GM21717 (cell line): ENCODE measurements at regions not wholly inside any gene's neighbourhood (a gene's known extent, or its start where the extent isn't known, plus 50 kb on each side); places are given as distances from the start of the nearest gene placed in this dataset.
A peak's percentile ranks its signal among the peaks of the same experiment; 100 is the strongest.

ENCODE experiments used
- ATAC-seq: cut with Tn5 transposase; IDR thresholded peaks from one replicate; pipeline ENCODE4 v1.9.1; 2021; ENCODE audit warnings: mild to moderate bottlenecking, moderate library complexity; ENCODE audit not compliant: unreplicated experiment

DNA sequence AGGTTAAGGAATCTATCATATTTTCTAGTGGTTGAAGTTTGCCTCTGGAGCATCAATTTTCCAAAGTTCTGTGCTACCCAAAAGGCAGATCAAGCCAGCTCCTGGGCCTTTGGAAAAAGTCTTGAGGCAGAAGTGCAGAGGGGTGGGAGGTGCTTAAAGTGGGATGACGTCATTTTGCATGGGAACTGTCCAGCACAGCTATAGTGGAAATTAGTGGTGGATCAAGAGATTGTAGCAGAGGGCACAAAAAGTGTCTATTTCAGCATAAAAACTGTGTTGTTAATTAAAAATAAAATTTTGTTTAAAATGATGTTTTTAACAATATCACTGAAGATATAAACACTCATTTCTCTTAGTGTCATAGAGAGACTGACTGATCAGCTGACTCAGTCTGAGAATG, 221.9 kb downstream of the LRRN1 start:
- ATAC-seq = no peak

DNA sequence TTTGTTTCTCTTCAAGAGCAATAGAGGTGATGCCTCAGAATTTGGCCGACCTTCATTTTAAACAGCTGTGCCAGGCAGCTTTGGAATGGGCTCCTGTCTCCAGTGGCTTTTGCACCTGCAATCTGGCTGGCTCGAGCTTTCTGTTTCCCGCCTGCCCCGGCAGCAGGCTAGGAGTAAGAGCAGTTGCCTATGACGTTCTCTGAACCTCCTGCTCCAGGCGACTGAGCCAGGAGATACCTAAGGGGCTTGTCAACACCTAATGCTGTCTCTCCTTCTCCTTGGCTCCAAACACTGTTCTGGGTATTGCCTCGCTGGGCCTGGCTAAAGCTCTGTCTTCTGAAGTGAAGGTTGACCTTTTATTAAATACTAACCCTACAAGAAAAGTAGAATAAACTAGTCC, 229.9 kb downstream of the LRRN1 start:
- no peak for ATAC-seq

DNA sequence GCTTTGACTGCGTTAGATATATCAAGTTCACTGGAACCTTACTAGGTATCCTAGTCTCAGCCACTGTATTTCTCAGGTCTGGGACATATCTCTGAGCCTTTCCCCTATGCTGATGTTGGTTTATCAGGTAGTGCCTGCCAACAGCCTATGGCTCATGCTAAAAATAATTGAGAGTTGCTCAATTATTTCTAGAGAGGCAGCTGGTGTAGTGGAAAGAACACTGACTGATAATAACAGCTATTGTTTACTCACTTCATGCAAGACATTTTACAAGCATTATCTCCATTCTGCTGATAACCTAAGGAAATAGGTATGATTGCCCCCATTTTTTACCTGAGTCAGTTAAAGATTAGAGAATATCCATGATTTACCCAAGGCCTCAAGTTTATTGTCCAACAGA, 231.4 kb downstream of the LRRN1 start:
- ATAC-seq = no peak

DNA sequence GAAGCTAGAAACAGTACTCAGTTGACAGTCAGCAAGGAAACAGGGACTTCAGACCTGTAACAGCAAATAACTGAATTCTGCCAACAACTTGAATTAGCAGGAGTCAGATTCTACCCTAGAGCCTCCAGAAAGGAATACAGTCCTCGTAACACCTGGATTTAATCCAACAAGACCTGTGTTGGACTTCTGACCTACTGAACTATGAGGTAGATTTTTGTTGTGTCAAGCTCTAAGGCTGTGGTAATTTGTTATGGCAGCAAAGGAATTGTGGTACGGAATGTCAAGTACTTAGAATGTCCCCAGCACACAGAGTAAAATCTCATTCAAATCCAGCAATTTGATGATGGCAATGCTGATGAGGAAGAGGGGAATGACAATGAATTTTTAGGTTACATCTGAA, 234.1 kb downstream of the LRRN1 start:
- no peak for ATAC-seq

DNA sequence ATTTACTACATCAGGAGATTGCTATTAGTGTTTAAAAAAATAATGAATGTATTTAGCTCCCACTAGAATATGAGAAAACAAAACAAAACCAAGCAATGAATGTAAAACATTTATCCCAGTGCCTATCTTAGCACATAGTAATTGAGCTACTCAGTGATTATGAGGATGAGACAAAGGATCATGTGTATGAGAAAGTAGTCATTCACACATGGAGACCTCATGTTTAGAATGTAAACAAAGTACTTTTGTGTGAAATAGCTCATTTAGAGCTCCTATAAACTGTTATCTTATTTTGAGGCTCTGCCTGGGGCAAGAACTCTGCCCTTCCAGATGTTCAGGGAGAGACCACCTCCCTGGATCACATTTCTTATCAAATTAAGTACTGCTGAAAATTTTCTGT, 236.8 kb downstream of the LRRN1 start:
- ATAC-seq = no peak

DNA sequence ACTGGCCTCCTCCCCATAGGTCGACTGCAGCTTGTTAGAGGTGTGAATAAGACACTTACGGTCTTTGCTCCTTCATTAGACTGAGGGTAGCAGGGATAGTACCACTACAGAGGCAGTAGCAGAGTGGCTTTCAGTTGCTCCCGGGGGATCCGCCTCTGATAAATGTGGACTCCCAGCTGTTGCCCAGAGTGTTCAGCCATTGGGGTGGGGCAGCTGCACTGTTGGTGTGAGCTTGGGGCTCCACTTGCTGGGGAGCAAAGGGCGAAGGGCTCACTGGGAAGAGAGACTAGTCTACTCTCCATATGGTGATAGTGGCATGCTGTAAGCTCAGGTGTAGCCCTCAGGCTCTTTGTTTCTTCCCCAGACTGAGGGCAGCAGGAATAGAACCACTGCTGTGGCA, 239.1 kb downstream of the LRRN1 start:
- ATAC-seq = no peak

DNA sequence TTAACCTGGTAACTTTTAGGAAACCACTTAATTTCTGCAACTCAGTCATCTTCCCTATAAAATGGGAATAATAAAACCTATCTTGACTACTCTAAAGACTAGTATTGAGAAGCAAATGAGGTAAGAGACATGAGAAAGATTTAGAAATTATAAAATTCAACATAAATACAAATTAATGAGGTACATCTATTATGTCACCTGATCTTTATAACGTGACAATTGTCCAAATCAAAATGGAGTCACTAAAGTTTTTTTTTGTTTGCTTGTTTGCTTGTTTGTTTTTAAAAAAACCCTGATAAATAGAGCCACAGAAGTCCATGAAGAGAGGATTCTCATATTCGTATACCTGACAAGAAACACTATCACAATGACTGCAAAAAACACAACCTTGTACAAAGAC, 242.8 kb downstream of the LRRN1 start:
- ATAC-seq = no peak

DNA sequence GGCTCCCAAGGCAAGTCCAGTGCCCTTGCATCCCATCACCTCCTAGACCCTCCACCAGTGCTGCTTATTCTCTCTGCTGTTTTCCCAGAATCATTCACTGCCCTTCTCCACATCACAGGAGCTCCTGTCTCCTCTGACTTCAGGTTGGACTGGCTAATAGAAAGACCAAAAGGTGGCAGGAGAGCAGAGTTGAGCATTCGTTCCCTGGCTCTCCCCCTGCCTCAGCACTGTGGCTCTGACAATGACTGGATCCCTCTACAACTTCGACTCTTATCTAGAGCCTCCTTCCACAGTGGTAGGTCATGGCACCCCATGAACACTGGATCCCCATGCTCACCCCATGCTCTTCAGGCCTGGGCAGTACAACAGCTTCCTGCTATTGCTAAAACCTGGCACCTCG, 243.6 kb downstream of the LRRN1 start:
- no peak for ATAC-seq

DNA sequence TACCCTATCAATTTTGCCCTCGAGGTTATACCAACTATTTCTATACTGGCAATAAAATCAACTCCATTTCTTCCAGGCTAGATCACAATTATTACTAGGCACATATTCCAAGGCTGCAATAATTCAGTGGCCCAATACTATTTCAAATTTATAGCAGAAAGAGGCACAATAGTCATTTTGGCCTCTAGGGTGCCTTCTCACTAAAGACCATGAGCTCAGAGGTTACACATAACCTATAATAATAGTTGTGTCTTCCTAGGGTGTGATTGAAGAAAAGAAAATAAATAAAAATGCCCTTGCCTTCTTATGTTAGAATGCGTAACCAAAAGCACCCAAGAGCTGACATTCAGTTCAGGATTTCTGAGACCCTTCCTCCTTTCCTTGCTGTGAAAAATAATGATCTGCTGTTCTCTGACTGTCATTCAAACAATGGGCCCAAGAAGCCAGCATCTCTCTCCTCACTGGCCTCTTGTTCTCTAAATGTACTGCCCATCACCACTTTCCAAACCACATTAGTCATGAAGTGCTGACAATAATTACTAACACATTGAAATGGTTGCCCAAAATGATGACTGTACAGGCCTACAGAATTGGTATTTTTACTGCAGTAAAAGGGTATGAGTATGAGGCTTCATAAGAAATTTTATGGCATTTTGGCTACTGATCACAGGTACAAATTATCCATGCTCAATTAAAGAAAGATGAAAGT, 244.8 kb downstream of the LRRN1 start:
- ATAC-seq = no peak

DNA sequence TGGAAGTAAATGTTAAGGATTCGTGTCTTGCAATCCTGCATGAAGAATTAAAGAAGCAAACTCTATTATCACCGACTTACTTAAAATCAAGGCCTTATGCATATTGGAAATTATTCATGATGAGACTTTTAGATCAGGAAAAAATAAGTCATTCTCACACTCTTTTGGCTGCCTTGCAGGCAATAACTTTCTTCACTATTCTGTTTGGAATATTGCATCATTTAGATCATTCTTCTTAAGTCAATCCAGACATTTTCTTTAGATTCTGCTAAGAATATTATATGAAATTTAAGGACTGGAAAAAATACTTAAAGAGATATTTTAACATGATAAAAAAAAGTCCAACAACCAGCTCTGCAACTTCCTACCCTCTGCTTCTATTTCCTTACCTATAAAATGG, 245.4 kb downstream of the LRRN1 start:
- ATAC-seq = no peak

DNA sequence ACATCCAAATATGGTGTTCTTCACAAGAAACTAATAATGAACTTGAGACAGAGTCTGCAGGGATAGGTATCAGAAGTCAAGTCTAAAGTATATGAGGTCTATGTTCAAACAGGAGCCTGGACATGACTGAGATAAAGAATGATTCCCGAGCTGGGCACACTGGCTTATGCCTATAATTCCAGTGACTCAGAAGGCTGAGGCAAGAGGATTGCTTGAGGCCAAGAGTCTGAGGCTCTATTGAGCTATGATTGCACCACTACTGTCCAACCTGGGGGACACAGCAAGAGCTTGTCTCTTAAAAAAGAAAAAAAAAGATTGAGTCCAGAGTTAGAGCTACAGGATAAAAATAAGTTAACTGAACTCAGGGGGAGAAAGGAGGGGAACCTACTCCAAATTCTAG, 246.5 kb downstream of the LRRN1 start:
- ATAC-seq = no peak

DNA sequence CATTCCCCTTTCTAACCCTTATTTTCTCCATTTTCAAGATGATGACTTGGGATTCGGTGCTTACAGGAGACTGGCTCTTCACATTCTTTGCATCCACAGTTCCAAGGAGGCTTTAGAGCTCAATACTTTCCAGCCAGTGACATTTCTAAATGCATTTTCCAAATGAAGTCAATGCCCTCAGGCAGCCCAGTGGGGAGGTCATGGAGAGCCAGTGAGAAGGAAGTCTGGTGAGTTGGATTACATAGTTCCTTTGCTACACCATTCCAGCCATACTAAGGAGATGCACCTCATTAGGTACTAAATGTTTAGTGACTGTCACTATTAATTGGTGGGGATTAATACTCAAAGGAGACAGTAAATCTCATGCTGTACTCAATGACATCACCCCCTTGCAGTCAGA, 248.1 kb downstream of the LRRN1 start:
- ATAC-seq = no peak

DNA sequence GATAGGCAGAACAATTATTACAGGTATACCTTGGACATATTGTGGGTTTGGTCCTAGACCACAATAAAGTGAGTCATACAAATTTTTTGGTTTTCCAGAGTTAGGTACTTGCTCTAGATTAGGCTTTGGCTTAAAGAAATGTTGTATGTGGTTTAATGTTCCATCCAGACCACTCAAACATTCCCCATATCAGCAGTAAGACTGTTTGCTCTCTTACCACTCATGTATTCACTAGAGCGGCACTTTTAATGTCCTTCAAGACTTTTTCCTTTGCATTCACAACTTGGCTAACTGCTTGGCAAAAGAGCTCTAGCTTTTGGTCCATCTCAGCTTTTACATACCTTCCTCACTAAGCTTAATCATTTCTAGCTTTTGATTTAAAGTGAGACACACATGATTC, 250.5 kb upstream of the SETMAR start:
- ATAC-seq = no peak

DNA sequence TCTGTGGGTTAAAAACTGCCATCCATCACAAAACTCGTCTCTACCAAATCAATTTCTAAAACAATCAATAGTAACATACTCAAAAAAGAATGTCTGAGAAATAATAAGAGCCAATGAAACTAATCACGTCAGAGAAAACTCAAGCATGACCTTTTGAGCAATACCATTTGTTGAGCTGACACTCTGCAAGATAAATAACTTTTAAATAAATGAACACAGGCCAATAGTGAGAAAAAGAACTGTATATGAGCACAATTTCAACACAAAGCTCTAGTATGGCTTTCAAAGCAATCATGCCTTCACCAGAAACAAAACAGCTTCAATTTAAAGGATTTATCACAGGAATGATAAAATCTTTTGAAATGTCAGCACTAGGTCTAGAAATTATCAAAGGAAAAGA, 249.2 kb upstream of the SETMAR start:
- no peak for ATAC-seq

DNA sequence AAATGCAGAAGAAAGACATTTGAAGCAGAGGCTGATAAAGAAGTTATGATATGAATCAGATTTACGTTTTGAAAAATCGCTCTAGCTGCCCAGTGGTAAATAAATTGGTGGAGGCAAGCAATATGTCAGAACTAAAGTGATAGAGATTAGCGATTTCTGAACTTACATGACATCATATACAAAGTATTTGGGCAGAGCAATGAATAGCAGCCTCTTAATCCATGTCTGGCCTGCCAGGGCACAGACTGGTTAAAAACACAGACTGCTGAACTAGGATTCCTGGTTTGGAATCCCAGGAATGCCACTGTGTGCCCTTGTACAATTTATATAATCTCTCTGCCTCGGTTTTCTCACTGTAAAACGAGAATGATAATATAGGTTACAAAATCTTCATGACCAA, 243.1 kb upstream of the SETMAR start:
- no peak for ATAC-seq

DNA sequence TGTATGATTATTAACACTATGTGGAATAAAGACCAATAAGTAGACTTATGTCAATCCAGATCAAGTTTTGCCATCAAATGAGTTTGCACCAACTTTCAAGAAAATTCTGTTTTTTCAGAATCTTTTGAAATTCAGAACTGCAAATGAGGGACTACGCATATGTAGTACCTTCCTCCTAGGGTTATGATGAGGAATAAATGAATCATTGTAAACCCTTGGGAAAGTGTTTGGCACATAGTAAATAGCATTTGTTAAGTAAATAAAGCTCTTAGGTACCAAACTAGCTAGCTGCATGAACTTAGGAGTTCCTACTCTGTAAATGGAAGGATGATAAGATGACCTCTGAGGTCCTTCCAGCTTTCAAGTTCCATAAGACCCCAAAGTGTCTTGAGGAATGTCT, 242.6 kb upstream of the SETMAR start:
- ATAC-seq = no peak

DNA sequence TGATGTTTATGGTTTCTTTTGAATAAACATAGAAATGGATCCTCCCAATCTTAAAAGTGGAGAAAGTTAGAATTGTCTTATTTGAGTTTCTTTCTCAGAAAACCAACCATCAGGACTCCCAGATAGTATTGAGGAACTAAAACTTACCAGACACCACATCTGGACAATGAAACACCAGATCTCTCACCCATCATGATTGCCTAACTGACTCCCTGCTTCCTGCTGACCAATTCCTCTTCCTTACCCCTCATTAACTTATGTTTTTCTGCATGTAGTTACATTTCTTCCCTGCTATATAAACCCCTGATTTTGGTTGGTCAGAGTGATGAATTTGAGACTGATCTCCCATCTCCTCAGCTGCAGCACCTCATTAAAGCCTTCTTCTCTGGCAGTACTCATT, 242.0 kb upstream of the SETMAR start:
- no peak for ATAC-seq

DNA sequence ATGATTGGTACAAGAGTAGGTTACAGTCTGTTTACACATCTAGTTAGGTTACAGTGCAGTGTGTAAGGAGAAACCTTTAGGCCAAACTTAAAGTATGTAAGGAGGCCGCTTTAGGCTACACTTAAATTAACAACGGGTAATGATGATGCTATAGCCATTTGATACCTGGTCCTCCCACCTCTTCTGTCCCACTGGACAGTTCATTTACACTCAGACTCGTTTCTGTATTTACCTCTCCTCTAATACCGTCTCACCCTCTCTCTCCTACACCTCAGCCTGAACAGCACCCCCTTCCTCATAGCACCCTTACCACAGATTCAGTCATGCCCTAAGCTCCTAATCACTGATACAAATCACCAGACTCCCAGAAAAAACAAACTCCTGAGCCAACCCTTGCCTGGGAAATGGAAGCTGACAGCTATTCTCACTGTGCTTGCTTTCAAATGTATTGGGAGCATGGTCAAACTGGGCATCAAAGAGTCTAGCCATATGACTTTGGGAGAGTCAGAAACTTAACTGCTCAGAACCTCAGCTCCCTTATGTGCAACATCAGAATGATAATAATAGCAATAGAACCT, 241.3 kb upstream of the SETMAR start:
- ATAC-seq = no peak

DNA sequence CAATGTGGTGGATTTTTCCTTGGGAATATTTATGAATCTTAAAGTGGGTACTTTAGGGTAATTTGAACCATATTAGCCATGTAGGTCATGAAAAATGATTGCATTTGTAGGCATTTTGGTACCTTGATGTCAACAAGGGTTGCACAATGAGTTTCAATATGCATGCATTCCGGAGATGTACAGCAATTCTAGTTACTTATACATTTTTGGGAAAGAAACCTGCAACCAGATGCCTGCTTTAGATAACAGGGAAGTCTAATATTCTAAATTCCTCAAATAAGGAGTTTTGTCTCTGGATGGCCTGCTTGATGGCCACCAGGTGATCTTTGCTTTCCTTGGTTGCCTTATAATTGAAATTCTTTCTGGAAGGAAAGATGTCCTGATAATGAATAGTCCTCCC, 240.5 kb upstream of the SETMAR start:
- no peak for ATAC-seq

DNA sequence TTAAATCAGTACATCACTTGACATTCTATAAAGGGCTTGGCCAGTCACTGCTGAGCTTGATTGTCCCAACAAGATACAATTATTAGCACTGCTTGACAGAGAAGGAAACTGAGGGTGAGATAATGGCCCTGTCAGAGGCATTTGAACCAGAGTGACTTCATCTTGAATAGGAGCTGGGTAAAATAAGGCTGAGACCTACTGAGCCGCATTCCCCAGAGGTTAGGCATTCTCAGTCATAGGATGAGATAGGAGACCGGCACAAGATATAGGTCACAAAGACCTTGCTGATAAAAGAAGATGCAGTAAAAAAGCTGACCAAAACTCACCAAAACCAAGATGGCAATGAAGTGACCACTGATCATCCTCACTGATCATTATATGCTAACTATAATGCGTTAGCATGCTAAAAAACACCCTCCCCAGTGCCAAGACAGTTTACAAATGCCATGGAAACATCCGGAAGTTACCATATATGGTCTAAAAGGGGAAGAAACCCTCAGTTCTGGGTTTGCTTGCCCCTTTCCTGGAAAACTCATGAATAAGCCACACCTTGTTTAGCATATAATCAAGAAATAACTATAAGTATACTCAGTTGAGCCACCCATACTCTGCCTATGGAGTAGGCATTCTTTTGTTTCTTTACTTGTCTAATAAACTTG, 239.1 kb upstream of the SETMAR start:
- ATAC-seq = no peak

DNA sequence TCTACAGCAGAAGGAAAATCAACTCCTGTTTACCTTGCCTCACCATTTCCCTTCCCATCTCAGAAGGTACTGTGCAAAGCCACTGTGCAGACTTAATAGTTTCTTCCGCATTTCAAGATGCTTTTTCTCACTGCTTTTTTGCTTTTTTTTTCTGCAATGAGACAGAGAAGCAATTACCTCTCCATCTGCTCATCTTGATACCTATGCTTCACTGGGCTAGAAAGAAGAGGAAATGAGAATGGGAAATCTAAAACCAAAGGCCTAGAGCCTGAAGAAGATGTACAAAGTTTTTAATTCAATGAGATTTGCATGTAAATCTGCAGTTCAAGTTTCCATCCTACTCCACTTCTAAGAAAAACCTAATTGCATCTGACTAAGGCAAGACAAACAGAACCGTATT, 238.1 kb upstream of the SETMAR start:
- ATAC-seq = peak; percentile 80

DNA sequence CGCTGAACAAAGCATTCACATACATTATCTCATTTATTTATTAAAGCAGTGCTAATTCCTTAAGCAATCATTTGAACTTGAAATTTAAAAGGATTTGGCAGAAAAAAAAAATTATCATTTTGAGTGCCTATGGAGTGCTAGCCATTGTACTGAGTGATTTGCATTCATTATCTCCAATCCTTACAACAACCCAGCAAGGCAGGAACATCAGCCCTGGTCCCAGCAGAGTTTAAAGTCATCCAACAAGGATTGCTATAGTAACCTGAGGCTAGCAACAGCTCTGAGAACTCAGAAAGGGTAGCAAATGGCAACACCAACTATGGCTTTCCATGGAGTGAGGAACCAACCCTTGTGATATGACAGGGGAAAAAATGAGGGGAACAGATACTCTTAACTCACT, 237.6 kb upstream of the SETMAR start:
- no peak for ATAC-seq

DNA sequence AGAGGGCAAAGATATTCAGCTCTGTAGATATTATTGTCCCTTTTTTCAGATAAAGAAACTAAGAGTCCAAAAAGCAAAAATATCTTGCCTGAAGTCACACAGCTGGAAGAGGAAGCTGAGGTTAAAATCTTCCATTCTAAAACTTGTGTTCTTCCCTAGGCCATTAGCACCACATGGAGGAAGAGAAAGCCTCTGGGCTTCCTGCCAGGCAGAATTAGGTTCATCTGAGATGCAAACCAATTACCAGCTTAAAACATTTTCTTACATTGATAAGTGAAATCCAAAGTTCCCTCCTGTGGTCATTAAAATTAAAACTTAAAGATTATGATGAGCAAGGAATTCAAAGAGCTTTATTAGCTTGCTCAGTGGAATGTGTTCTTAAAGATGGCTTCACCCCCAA, 235.3 kb upstream of the SETMAR start:
- ATAC-seq = no peak
